Uterus (tissue), 3 donors: ENCODE measurements at regions not wholly inside any gene's neighbourhood (a gene's known extent, or its start where the extent isn't known, plus 50 kb on each side); places are given as distances from the start of the nearest gene placed in this dataset.

ENCODE experiments used
- DNase-seq, 2 donors: peaks; one replicate each; pipeline ENCODE4 v3.0.0-alpha.2; 2019 to 2020
- H3K27ac ChIP-seq, 2 donors: fragments of 200-600 bp; sonication (generic); 1 replicate in 1 of 2; 2 replicates in 1 of 2; pipeline ENCODE4 v1.5.1; 2016 to 2018
- H3K27me3 ChIP-seq, 2 donors: fragments of 200-600 bp; sonication (generic); one replicate each; pipeline ENCODE4 v1.5.1; 2018 to 2019; ENCODE audit warnings: control low read depth in 1 of 2
- H3K36me3 ChIP-seq, 2 donors: fragments of 200-600 bp; sonication (generic); one replicate each; pipeline ENCODE4 v1.5.1; 2019; ENCODE audit warnings: control low read depth in 1 of 2
- H3K4me1 ChIP-seq, 2 donors: fragments of 200-600 bp; sonication (generic); one replicate each; pipeline ENCODE4 v1.5.1; 2018 to 2019; ENCODE audit warnings: control low read depth in 1 of 2
- H3K4me3 ChIP-seq, 2 donors: fragments of 200-600 bp; sonication (generic); 1 replicate in 1 of 2; 2 replicates in 1 of 2; pipeline ENCODE4 v1.5.1; 2018 to 2019; ENCODE audit warnings: mild to moderate bottlenecking in 1 of 2
- H3K9me3 ChIP-seq, 2 donors: fragments of 200-600 bp; sonication (generic); one replicate each; pipeline ENCODE4 v1.5.1; 2019; ENCODE audit warnings: control low read depth in 1 of 2
- CTCF ChIP-seq, 4 experiments: fragments of 200-600 bp in 2 of 4; fragments of 450-650 bp in 2 of 4; sonication (generic) in 2 of 4; IDR thresholded peaks; one replicate each; pipeline ENCODE4 v1.5.1; 2016 to 2019; ENCODE audit warnings: antibody characterized with exemption in 4 of 4, mild to moderate bottlenecking in 2 of 4, moderate library complexity in 1 of 4
- POLR2A ChIP-seq, 2 donors: fragments of 450-650 bp; IDR thresholded peaks; one replicate each; pipeline ENCODE4 v1.6.1; 2016; ENCODE audit warnings: antibody characterized with exemption in 2 of 2, mild to moderate bottlenecking in 1 of 2, moderate library complexity in 1 of 2
- intact Hi-C: fragments of 100-400 bp; cut with DNase I; formaldehyde crosslinking; loops from one replicate; pipeline ENCODE4 v1.15.1; 2023; ENCODE audit warnings: low total_unique reads
- donor health status: DM: yes; HTN: yes; CAD: no.

GRCh38 chr1:238830036-238830611 lies 556.2 kb upstream of the CHRM3 start:
- Histone ChIP-seq H3K4me3 (no peak overlapping the region), H3K27me3 (no peaks in the 10 kb centered on the region), H3K27ac (no peak overlapping the region), H3K4me1 (no peaks in the 10 kb centered on the region), H3K36me3 (no peaks in the 10 kb centered on the region), H3K9me3 (no peaks in the 10 kb centered on the region)
- TF ChIP-seq CTCF (IDR thresholded peaks at IDR 0.05) (no peak), POLR2A (IDR thresholded peaks at IDR 0.05) (no peak)
- intact Hi-C loops: no loop called here
- DNase-seq: no peak

GRCh38 chr1:238826891-238827290 lies 559.5 kb upstream of the CHRM3 start:
- no peak for TF ChIP-seq CTCF (IDR thresholded peaks at IDR 0.05)
- Histone ChIP-seq H3K36me3 (no peaks in the 10 kb centered on the region), H3K9me3 (no peaks in the 10 kb centered on the region), H3K4me3 (no peak overlapping the region), H3K27me3 (no peaks in the 10 kb centered on the region), H3K4me1 (no peaks in the 10 kb centered on the region), H3K27ac (no peak overlapping the region)
- no peak for DNase-seq
- intact Hi-C loops: no loop called here

- no peak for DNase-seq
- Histone ChIP-seq H3K27me3 (no peaks in the 10 kb centered on the region), H3K4me1 (no peaks in the 10 kb centered on the region), H3K36me3 (no peaks in the 10 kb centered on the region), H3K27ac (no peak overlapping the region), H3K9me3 (no peaks in the 10 kb centered on the region), H3K4me3 (no peak overlapping the region)
- intact Hi-C loops: no loop called here
- TF ChIP-seq POLR2A (IDR thresholded peaks at IDR 0.05) (no peak), CTCF (IDR thresholded peaks at IDR 0.05) (no peak)
Observed at GRCh38 chr1:238823416-238823815, 563.0 kb upstream of the CHRM3 start.

GRCh38 chr1:238811211-238811879 lies 575.0 kb upstream of the CHRM3 start:
- DNase-seq: no peak
- H3K27me3 ChIP-seq: no peaks in the 10 kb centered on the region
- no peak for TF ChIP-seq CTCF (IDR thresholded peaks at IDR 0.05)
- TF ChIP-seq POLR2A (IDR thresholded peaks at IDR 0.05): no peak
- no peak overlapping the region for H3K27ac ChIP-seq
- no peaks in the 10 kb centered on the region for H3K36me3 ChIP-seq
- no peak overlapping the region for H3K4me3 ChIP-seq
- no peaks in the 10 kb centered on the region for H3K9me3 ChIP-seq
- H3K4me1 ChIP-seq: no peaks in the 10 kb centered on the region
- intact Hi-C loops: no loop called here

- no peaks in the 10 kb centered on the region for H3K4me1 ChIP-seq
- H3K27ac ChIP-seq: no peak overlapping the region
- no peaks in the 10 kb centered on the region for H3K27me3 ChIP-seq
- H3K4me3 ChIP-seq: no peak overlapping the region
- no peaks in the 10 kb centered on the region for H3K36me3 ChIP-seq
- H3K9me3 ChIP-seq: no peaks in the 10 kb centered on the region
- TF ChIP-seq POLR2A (IDR thresholded peaks at IDR 0.05) (no peak), CTCF (IDR thresholded peaks at IDR 0.05) (no peak)
- no peak for DNase-seq
- intact Hi-C loops: no loop called here
Observed at GRCh38 chr1:238790882-238791281, 595.5 kb upstream of the CHRM3 start.
